ENCODE measurements at regions not wholly inside any gene's neighbourhood (a gene's known extent, or its start where the extent isn't known, plus 50 kb on each side); places are given as distances from the start of the nearest gene placed in this dataset.

- Histone ChIP-seq H3K36me3 (ENCODE audit: control insufficient read depth in 4 of 4, insufficient read depth in 4 of 4, low read length in 4 of 4) (no peaks in the 10 kb centered on the region), H3K9me3 (ENCODE audit: control insufficient read depth in 4 of 4, insufficient read depth in 3 of 4, low read length in 3 of 4) (no peaks in the 10 kb centered on the region), H3K27ac (ENCODE audit: low read depth in 1 of 2, low read length in 1 of 2) (no peak overlapping the region), H3K9ac (ENCODE audit: insufficient read depth in 1 of 2, low read length in 2 of 2) (no peak overlapping the region), H3K27me3 (ENCODE audit: control insufficient read depth in 3 of 3, insufficient read depth in 3 of 3, low read length in 2 of 3) (no peaks in the 10 kb centered on the region), H3K4me3 (no peak overlapping the region), H3K4me1 (ENCODE audit: control insufficient read depth in 5 of 5, insufficient read depth in 5 of 5, low read length in 5 of 5) (peaks cover 0 to 3% (median 0%) of the 10 kb centered on the region in 5 donors)
- DNase-seq (no peak), ATAC-seq (ENCODE audit: insufficient read depth, low FRiP score) (no peak)
- no peak for TF ChIP-seq CTCF (IDR thresholded peaks at IDR 0.05; ENCODE audit: control extremely low read depth, extremely low read depth)
- 55% methylated on average over 4 of the region's 4 CpGs for WGBS, 2 donors
These were observed 258.1 kb upstream of the EPHA7 start for GRCh38 chr6:93677264-93677965.

GRCh38 chr6:93676581-93676980 lies 257.2 kb upstream of the EPHA7 start:
- H3K27ac ChIP-seq (ENCODE audit: low read depth in 1 of 2, low read length in 1 of 2), result no peak overlapping the region
- 65 to 74% methylated on average over 1 of the region's 1 CpG for WGBS, 2 donors
- H3K36me3 ChIP-seq (ENCODE audit: control insufficient read depth in 4 of 4, insufficient read depth in 4 of 4, low read length in 4 of 4), result no peaks in the 10 kb centered on the region
- H3K4me1 ChIP-seq (ENCODE audit: control insufficient read depth in 5 of 5, insufficient read depth in 5 of 5, low read length in 5 of 5), result peaks cover 0 to 3% (median 0%) of the 10 kb centered on the region in 5 donors
- H3K9me3 ChIP-seq (ENCODE audit: control insufficient read depth in 4 of 4, insufficient read depth in 3 of 4, low read length in 3 of 4), result no peaks in the 10 kb centered on the region
- no peak overlapping the region for H3K4me3 ChIP-seq
- no peak for DNase-seq
- no peak overlapping the region for H3K9ac ChIP-seq (ENCODE audit: insufficient read depth in 1 of 2, low read length in 2 of 2)
- no peaks in the 10 kb centered on the region for H3K27me3 ChIP-seq (ENCODE audit: control insufficient read depth in 3 of 3, insufficient read depth in 3 of 3, low read length in 2 of 3)
- no peak for ATAC-seq (ENCODE audit: insufficient read depth, low FRiP score)
- no peak for TF ChIP-seq CTCF (IDR thresholded peaks at IDR 0.05; ENCODE audit: control extremely low read depth, extremely low read depth)

- no peaks in the 10 kb centered on the region for H3K9me3 ChIP-seq (ENCODE audit: control insufficient read depth in 4 of 4, insufficient read depth in 3 of 4, low read length in 3 of 4)
- no peak overlapping the region for H3K27ac ChIP-seq (ENCODE audit: low read depth in 1 of 2, low read length in 1 of 2)
- no peak for TF ChIP-seq CTCF (IDR thresholded peaks at IDR 0.05; ENCODE audit: control extremely low read depth, extremely low read depth)
- WGBS, 2 donors, result 85 to 90% methylated on average over 1 of the region's 1 CpG
- H3K36me3 ChIP-seq (ENCODE audit: control insufficient read depth in 4 of 4, insufficient read depth in 4 of 4, low read length in 4 of 4), result no peaks in the 10 kb centered on the region
- H3K4me1 ChIP-seq (ENCODE audit: control insufficient read depth in 5 of 5, insufficient read depth in 5 of 5, low read length in 5 of 5), result peaks cover 0 to 3% (median 0%) of the 10 kb centered on the region in 5 donors
- H3K27me3 ChIP-seq (ENCODE audit: control insufficient read depth in 3 of 3, insufficient read depth in 3 of 3, low read length in 2 of 3), result no peaks in the 10 kb centered on the region
- H3K9ac ChIP-seq (ENCODE audit: insufficient read depth in 1 of 2, low read length in 2 of 2), result no peak overlapping the region
- peak in 2 of 3 donors; percentile 11 to 24 for DNase-seq
- no peak overlapping the region for H3K4me3 ChIP-seq
- ATAC-seq (ENCODE audit: insufficient read depth, low FRiP score), result no peak
These were observed 256.6 kb upstream of the EPHA7 start for GRCh38 chr6:93675856-93676417.
